ENCODE measurements at regions not wholly inside any gene's neighbourhood (a gene's known extent, or its start where the extent isn't known, plus 50 kb on each side); places are given as distances from the start of the nearest gene placed in this dataset.
"Not testable (repeated sequence)": the region's sequence is repeated elsewhere in the genome, so short reads cannot be mapped to it uniquely, and the experiment has no call there.

DNA sequence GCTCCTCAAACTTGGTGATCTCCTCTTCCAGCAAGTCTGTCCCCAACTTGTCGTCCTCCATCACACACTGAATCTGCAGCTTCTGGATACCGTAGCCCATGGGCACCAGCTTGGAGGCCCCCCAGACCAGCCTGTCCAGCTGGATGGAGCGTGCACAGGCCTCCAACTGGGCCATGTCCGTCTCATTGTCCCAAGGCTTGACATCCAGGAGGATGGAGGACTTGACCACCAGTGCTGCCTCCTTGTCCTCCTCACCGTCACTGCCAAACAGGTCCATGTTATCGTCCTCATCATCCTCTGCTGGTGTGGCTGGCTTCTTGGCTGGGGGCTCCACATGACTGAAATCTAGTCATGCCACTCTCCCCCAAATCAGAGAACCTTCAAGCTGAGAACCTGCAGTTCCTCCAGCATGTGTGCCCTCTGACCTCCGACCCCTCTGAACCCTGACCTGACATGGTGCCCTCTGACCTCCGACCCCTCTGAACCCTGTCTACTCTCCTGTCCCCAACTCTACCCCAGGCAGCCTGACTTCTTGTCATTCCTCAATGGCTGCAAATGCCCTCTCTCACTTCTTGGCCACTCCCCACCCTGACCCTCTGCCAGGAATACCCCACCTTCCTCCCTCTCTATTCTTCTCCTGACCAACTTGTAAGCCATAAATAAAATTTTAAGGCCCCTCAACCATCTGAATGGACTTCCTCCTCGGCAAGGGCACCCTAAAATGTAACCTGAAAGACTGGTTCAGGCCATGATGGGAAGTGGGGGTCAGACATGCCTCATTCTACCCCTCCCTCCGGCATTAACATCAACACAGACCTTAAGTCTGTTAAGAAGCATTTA lies 275.7 kb upstream of the C1orf174 start:
- DNase-seq = no peak

DNA sequence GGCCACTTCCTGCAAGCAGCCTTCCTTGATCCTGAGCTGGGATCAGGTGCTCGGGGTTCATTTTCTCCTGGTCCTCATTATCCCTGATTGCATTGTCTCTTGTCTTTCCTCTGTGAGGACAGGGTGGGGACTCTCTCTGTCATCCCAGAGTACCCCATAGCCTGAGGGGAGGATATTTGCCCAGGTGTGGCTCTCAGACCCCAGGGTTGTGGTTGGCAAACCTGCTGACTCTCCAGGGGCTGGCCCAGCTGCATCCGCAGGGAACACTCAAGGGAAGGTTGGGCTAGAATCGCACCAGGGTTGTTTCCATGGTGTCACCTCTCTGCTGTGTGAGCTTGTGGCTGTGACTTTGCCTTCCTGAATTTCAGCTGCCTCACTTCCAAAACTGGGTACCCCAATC lies 276.8 kb upstream of the C1orf174 start:
- no peak for DNase-seq

DNA sequence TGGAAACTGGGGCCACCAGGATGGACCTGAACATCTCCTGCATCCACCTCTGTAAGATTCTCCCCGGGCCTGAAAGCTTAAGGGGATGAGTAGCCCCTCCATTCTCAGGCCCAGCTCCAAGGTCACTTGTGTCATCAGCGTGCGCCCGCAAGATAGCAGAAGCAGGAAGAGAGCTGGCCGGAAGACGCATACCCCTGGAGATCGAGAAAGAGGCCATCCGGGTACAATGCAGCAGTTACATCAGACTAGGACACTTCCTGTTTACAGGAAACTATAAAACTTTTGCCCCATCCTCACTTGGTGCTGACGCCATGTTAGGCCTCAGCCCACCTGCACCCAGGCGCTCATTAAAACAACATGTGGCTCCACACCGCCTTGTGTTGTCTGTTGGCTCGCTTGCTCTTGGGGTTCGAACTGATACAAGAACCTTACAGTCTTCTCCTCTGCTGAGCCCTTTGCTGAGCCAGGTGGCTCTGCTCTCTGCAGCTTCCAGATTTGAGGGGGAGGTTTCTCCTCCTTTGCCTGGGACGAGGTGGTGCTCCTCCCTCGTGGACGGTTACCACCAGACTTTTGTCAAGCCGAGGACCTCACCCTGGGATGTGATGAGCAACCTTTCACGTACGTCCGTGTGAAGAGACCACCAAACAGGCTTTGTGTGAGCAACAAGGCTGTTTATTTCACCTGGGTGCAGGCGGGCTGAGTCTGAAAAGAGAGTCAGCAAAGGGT lies 277.5 kb upstream of the C1orf174 start:
- DNase-seq = no peak

DNA sequence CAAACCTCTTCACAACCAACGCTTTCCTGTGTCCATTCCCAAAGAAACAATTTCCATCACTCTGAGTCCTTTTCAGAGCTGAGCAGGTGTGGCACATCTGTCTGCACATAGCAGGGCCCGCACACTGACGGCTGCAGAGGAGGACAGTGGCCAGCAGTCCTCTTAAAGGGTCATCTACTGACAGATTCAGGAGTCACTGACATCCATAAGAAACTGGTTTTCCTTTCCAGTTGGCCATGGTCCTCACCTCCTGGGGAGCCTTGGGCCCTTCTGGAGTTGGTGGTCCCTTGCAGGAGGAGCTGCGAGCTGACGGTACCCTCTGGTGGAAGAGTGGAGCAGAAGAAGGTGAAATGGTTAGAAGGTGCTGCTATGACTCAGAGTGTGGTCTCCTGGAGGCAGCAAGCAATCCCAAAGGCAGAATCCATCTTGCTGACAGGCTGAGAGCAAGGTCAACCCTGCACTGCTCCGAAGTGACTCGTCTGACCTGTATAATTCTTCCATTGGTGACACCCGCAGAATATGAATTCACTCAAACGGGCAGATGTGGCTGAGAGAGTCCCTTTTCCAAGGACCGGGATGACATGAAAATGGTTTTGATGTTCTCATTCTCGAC lies 278.5 kb upstream of the C1orf174 start:
- no peak for DNase-seq

DNA sequence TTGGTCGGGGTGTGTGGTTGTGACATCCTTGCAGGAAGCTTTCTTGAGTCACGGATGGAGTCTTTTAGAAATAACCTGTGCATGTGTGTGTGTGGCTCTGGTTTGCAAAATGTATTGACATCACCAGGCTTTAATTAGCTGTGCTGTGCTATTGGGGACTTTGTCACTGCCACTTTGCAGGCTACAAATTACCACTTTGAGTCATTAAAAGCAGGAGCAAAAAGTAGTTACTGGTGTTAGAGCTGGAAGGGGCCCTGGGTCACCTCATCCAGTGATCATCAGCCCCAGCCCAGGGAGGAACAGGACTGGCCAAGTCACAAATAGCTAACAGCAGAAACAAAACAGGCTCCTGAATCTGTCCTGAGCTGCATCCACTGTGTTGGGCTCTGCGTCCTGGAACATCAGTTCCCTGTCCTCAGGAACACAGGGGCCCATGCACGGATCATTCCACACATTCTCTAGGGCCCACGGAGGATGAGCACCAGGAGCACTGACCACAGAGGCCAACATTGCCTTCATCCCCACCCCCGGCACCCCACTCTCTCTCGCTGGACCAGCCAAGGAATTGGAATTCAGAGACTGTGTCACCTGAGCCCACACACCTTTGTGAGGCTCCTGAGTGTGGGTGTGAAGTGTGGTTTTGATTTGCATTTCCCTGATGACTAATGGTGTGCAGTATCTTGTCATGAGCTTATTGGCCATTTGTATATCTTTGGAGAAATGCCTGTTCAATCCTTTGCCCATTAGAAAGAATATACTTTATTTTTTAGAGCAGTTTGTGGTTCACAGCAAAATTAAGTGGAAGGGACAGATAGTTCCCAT lies 280.1 kb upstream of the C1orf174 start:
- DNase-seq = no peak

DNA sequence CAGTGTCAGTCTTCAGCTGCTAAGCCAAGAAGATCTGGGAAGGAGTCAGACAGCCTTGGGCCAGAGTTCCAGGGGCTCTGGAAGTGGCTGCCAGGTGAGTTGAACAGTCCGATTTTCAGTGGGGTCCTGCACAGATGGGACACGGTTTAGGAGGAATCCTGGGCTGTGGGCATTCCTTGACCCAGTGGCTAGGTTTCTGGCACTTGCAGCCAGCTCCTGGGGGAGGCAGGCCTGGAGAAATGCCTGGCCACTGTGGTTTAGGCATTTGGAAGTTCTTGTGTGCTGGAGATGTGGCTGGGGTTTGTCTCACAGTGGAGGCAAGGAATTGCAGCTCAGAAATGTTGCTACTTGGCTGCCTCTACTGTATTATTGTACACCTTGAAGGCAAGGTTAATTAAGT lies 286.4 kb upstream of the C1orf174 start:
- DNase-seq = not testable (repeated sequence)

DNA sequence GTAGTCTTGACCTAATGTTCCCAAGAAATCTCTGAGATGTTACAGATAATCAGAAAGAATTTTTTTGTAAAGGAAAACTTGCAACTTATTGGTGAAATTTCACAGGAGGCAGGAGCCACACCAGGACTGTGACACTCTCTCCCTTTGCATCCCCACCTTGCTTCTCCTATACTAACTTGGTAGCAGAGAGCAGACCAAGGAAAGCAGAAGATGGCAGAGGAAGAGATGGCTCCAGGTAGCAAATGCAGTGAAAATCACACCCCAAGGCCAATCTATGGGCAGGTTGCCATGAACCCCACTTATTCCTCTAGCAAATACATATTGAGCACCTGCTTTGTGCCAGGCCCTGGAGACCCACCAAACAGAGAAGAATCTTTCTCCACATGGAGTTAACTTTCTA lies 303.4 kb upstream of the C1orf174 start:
- no peak for DNase-seq

DNA sequence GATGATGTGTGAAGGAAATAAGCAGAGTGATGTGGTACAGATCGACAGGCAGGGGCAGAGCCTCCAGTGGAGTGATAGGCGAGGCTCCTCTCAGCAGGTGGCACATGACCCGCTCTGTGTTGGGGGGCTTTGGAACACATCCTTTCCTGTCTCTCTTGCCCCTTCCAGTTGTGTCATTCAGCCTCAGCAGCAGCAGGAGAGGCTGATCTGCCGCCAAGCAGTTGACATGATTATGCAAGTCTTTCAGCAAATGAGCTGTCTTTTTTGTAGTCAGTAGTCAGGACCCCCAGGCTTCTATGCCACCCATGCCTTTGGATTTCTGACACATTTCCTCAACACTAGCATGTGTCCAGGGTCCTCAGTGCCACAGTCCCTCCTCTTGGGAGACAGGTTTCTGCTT lies 307.1 kb upstream of the C1orf174 start:
- DNase-seq = no peak

DNA sequence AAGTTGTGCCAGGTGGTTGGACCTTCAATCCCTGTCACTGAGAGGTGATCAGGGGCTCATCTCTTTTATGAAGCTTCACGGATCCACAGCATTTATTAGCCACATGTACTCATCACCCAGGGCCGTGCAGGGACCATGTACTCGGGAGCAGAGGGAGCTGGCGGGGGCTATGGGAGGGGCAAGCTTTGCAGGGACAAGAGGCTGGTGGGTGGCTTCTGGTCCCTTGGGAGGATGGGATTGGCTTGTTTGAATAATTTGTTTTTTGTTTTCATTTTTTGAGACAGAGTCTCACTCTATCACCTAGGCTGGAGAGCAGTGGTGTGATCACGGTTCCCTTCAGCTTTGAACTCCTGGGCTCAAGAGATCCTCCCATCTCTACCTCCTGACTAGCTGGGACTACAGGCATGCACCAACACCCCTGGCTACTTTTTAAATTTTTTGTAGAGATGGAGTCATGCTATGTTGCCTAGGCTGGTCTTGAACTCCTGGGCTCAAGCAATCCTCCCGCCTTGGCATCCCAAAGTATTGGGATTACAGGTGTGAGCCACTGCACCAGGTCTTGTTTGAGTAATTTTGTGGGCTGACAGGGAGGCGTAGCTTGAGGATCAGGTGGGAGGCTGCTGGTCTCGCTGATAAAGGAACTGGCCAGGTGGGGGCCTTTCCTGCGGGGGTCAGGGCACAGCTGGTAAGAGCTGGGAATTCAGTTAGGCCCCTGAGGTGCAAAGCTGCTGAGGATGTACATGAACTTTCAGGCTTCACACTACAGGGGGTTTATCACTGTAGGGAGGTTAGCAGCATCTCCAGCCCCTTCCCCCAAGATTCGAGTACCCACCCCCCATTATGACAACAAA lies 308.0 kb upstream of the C1orf174 start:
- DNase-seq = no peak

DNA sequence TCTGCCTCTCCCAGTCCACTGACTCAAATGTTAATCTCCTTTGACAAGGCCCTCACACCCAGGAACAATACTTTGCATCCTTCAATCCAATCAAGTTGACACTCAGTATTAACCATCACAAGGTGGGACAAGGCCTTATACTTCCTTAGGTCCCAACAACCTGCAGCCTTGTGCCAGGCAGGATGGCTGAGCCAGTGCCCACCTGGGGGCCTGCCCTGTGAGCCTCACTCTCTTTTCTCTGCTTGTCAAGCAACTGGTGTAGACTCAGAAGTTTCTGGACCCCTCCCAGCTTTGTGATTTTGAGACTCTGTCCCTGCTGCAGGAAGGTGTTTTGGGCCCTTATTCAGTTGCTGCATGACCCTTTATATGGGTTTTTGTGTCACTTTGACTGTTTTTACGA lies 310.0 kb upstream of the C1orf174 start:
- no peak for DNase-seq

DNA sequence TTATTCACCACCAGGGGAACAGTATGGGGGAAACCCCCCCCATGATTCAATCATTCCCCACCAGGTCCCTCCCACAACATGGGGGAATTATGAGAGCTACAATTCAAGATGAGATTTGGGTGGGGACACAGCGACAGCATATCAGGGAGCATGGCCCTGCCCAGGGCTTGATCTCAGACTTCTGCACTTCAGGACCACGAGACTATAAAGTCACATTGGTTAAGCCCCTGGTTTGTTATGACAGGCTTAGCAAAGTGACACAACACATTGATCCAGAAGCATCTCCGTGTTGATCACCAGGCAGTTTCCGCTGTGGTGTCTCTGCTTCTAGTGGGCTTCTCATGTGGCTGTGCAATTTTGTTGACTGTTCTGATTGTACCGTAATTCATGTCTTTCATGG lies 312.7 kb upstream of the C1orf174 start:
- no peak for DNase-seq

DNA sequence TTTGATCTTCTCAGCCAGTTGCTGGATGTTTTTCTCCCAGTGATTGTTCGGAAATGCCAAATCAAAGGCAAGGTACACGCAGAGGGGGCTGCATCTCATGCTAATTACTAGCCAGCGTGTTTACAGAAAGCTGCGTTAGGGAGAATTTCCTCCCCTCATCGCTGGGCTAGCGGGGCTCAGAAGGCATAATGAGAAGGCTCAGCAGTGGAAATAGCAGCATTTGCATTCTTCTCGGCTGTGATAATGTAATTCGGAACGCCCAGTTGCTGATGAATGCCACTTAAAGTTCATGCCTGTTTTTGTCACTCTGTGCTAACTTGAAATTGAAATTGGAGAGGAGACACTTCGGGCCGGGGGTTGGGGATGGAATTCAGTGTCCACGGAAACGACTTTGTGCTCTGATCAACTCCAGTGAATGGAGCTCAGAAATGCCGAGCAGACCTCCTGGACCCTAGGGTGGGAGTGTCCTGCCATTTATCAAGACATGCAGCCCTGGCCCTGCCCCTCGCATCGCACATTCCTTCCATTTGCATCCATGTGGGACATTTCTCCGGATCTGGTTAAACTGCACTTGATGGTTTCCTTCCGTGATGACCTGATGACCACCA lies 313.4 kb upstream of the C1orf174 start:
- no peak for DNase-seq

DNA sequence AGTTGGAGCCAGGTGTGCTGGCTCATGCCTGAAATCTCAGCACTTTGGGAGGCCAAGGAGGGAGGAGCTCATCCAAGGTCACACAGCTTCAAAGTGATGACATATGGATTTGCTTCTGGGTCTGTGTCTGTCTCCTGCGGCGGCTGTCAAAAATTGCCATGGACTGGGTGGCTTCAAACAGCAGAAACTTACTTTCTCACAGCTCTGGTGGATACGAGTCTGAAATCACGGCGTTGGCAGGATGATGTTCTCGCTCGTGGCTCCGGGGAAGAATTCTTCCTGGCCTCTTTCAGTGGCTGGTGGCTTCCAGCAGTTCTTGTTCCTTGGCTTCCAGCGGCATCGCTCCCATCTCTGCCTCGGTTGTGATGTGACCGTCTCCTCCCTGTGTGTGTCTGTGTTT lies 314.8 kb upstream of the C1orf174 start:
- DNase-seq = no peak

DNA sequence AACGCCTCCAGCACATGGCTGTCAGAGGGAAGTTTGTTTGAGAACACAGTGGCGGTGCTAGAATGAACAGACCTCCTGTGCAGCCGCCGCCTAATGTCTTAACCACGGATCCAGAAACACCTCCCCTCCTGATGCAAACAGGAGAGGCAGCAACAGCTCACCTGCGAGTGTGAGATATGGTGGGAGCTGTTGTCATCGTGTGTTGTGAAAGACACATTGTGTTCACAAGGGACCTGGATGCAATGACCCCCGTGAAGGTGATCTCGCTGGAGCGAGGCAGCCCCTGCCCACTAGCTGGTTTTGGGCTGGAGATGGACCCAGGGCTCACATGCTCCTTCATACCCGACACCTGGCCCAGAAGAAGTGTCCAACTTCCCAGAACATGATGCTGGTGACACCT lies 315.3 kb upstream of the C1orf174 start:
- DNase-seq = no peak

DNA sequence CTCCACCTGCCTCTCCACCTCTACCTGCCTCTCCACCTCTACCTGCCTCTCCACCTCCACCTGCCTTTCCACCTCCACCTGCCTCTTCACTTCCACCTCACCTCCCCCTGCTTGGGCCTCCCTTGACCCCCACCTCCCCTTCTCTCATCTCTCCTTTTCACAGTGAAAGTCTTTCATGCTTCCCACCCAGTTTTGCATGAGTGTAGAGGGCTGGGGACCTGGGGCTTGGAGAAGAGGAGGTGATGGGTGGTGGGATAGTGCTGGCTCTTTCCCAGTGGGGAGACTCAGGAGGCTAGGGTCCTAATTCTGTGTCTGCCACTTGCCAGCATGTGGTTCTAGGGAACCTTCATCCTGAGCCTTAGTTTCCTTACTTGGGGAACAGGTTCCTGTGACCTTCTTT lies 316.2 kb upstream of the C1orf174 start:
- DNase-seq = no peak

DNA sequence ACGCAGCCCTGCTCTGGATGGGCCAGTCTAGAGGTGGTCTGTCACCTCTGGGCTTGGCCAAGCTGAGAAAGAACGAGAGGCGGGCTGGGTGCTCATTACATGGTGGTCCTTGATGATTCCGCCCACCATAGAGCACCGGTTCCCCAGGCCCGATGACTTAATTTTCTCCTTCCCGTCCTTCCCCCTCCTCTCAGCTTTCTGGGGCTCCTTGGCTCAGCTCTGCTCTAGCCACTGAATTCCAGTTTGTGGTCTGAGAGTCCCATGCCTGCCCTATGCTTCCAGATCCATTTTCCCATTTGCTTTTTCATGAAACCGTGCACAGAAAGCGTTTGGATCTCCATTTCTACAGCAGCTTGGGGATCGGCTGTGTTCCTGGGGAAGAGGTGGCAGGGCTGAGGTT lies 318.5 kb upstream of the C1orf174 start:
- no peak for DNase-seq

DNA sequence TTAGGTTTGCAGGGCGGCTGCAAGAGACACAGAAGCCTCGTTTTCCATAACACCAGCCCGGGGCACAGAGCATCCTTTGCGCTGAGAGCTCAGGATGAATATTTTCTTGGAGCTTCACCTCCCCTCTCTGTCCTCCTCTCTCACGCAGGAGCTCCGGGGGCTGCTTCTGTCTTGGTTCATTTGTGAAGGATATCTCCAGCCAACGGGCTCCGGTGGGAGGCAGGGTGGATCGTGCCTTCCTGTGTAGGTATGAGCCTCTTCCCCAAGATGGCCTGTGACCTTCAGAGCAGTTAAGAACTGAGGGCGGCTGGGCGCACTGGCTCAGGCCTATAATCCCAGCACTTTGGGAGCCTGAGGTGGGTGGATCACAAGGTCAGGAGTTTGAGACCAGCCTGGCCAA lies 319.0 kb upstream of the C1orf174 start:
- DNase-seq = no peak

DNA sequence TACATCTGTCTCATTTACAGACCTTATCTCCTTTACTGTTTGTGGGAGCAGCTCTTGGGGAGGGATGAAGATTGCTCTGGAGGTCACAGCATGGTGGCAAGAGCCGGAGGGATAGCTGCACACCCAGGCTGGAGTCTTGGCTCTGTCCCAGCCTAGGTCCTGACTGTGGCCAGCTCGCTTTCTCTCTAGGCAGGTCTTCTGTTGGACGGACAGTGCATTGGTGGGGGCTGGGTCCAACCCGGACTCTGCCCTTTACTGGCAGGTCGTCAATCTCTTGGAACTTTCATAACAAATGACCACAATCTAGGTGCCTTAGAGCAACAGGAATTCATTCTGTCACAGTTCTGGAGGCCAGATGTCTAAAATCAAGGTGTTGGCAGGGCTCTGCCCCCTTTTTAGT lies 319.8 kb upstream of the C1orf174 start:
- DNase-seq = no peak

DNA sequence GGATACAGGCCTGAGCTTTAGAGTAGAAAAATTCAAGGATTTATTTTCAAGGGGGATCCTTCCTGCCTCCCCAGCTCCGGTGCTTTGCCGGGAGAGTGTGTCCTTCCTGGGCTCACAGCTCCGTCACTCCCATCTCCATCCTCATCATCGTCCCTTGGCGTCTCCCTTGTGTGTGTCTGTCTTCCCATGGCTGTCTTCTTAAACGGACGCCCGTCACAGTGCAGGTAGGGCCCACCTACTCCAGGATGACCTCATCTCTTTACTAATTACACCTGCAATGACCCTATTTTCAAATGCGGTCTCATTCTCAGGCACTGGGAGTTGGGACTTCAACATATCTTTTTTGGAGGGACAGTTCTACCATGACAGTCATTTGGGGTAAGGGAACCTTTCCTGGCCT lies 320.3 kb upstream of the C1orf174 start:
- no peak for DNase-seq

DNA sequence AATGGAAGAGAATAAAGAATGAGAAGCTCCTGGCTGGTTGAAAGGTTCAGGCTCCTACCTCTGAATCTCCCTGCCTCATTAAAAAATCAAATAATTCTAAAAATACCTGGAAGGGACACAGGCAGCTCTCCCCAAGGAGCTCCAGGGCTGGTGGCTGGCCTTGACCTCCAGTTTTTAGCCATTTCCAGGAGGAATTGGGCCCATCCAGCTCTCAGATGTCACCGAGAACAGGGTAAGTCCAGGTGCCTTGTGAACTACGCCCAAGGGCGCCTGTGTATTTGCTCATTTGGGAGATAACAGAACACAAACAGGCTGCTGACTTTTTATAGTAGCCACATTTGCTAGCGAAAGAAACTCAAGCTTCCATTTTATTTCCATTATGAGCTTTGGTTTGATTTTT lies 321.0 kb upstream of the C1orf174 start:
- no peak for DNase-seq

DNA sequence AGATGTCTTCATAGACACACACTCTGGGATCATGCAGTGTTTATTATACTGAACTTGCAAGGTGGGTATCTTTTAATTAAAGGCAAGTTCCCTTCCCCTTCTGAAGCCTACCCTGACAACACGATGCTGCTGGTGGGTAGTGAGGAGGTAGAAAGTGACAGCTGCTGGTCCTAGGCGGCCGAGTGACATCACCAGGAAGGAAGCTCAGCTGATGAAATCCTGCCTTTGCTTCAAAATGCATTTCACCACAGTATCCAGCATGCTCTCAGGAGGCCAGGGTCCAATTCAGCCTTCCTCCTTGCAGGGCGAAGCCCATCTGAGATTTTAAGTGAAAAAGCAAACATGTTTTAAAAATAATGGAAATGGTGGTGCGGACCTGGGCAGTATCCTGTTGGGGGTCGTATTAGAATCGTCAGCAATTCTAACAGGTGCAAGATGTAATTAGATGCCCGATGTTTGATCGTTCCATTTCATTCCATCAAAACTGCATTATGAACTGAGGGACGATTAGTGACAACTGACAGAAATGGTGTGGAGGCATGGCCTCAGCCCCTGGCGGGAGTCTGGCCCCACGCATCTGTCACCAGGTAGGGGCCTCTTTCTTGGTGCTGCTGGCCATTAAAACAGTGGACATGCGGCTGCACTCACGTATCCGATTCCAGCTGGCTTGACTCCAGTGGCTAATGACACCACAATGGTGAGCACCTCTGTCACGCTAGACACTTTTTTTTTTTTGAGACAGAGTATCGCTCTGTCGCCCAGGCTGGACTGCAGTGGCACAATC lies 324.8 kb upstream of the C1orf174 start:
- no peak for DNase-seq
